ENCODE measurements at regions not wholly inside any gene's neighbourhood (a gene's known extent, or its start where the extent isn't known, plus 50 kb on each side); places are given as distances from the start of the nearest gene placed in this dataset.

DNA sequence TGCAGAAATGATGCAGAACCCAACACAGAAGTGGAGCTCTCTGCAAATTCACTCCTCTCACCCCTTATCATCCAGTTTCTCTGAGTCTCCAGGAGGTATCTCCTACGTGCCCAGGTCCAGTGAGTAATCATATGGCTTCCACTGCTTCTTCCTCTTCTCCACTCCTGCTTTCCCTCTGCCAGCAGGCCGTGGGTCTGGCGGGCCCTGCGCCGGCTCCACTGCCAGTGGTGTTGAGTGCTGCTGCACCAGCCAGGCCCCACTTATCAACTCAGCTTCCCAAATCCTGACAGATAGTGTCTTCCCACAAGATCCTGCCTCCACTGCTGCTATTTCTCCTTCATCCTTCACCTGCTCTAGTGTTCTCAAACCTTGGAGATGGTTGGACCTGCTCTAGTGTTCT lies 227.6 kb upstream of the PARD3B start:
- TF ChIP-seq CTCF (IDR thresholded peaks at IDR 0.05) (no peak), POLR2A (IDR thresholded peaks at IDR 0.05) (no peak)

All from lower leg skin (tissue), 3 donors.